Trophoblast cell (in vitro differentiated cells and primary cell): ENCODE measurements at regions not wholly inside any gene's neighbourhood (a gene's known extent, or its start where the extent isn't known, plus 50 kb on each side); places are given as distances from the start of the nearest gene placed in this dataset.

Experiments used
- DNase-seq, 2 donors: peaks; one replicate each; pipeline ENCODE4 v3.0.0-alpha.2; 2016
- H2AFZ ChIP-seq: 2 replicates; pipeline ENCODE4 v1.6.1; 2013; ENCODE audit warnings: low read length, moderate library complexity, mild to moderate bottlenecking; ENCODE audit not compliant: insufficient read depth, poor library complexity
- H2AK5ac ChIP-seq: 2 replicates; pipeline ENCODE4 v1.6.1; 2013; ENCODE audit warnings: mild to moderate bottlenecking, low read length
- H2BK120ac ChIP-seq: 2 replicates; pipeline ENCODE4 v1.6.1; 2013; ENCODE audit warnings: low read length, mild to moderate bottlenecking, moderate library complexity; ENCODE audit not compliant: insufficient read depth, poor library complexity
- H2BK12ac ChIP-seq: 2 replicates; pipeline ENCODE4 v1.6.1; 2013; ENCODE audit warnings: mild to moderate bottlenecking, low read length, moderate library complexity
- H2BK5ac ChIP-seq: 2 replicates; pipeline ENCODE4 v1.6.1; 2013; ENCODE audit warnings: low read length, low read depth, moderate library complexity, mild to moderate bottlenecking; ENCODE audit not compliant: poor library complexity
- H3K14ac ChIP-seq: 2 replicates; pipeline ENCODE4 v1.6.1; 2013; ENCODE audit warnings: mild to moderate bottlenecking, low read length
- H3K18ac ChIP-seq: 2 replicates; pipeline ENCODE4 v1.6.1; 2013; ENCODE audit warnings: mild to moderate bottlenecking, low read length
- H3K23ac ChIP-seq: 2 replicates; pipeline ENCODE4 v1.6.1; 2013; ENCODE audit warnings: low read length
- H3K27ac ChIP-seq: 2 replicates; pipeline ENCODE4 v1.5.1; 2013; ENCODE audit warnings: low read depth, mild to moderate bottlenecking, inconsistent platforms, low read length, moderate library complexity
- H3K27me3 ChIP-seq: 2 replicates; pipeline ENCODE4 v1.6.1; 2013; ENCODE audit warnings: inconsistent platforms, mild to moderate bottlenecking, low read length, moderate library complexity; ENCODE audit not compliant: insufficient read depth
- H3K36me3 ChIP-seq, 2 experiments: 1 replicate in 1 of 2; 2 replicates in 1 of 2; pipeline ENCODE4 v1.6.1; 2013; ENCODE audit warnings: low read length in 2 of 2, mild to moderate bottlenecking in 2 of 2, moderate library complexity in 1 of 2; ENCODE audit not compliant: insufficient read depth in 2 of 2, control insufficient read depth in 1 of 2
- H3K4ac ChIP-seq: 2 replicates; pipeline ENCODE4 v1.6.1; 2013; ENCODE audit warnings: low read depth, mild to moderate bottlenecking, low read length, moderate library complexity
- H3K4me1 ChIP-seq, 2 experiments: 1 replicate in 1 of 2; 2 replicates in 1 of 2; pipeline ENCODE4 v1.6.1; 2013; ENCODE audit warnings: low read length in 2 of 2, mild to moderate bottlenecking in 2 of 2, moderate library complexity in 1 of 2; ENCODE audit not compliant: insufficient read depth in 2 of 2, control insufficient read depth in 1 of 2
- H3K4me2 ChIP-seq: 2 replicates; pipeline ENCODE4 v1.6.1; 2013; ENCODE audit warnings: inconsistent platforms, mild to moderate bottlenecking, low read length, moderate library complexity
- H3K4me3 ChIP-seq: 2 replicates; pipeline ENCODE4 v1.5.1; 2013; ENCODE audit warnings: mild to moderate bottlenecking, low read depth, low read length, inconsistent platforms
- H3K79me1 ChIP-seq: one replicate; pipeline ENCODE4 v1.6.1; 2013; ENCODE audit warnings: low read length
- H3K79me2 ChIP-seq: 2 replicates; pipeline ENCODE4 v1.6.1; 2013; ENCODE audit warnings: low read length, mild to moderate bottlenecking; ENCODE audit not compliant: control insufficient read depth, insufficient read depth, poor library complexity
- H3K9ac ChIP-seq: 2 replicates; pipeline ENCODE4 v1.6.1; 2013; ENCODE audit warnings: mild to moderate bottlenecking, low read length
- H3K9me3 ChIP-seq: 2 replicates; pipeline ENCODE4 v1.6.1; 2013; ENCODE audit warnings: low read depth, mild to moderate bottlenecking, control low read depth, inconsistent platforms, low read length; ENCODE audit not compliant: insufficient read depth
- H4K12ac ChIP-seq: 2 replicates; pipeline ENCODE4 v1.6.1; 2013; ENCODE audit warnings: low read depth, mild to moderate bottlenecking, low read length, moderate library complexity
- H4K8ac ChIP-seq: 2 replicates; pipeline ENCODE4 v1.6.1; 2013; ENCODE audit warnings: low read depth, mild to moderate bottlenecking, low read length, moderate library complexity
- H4K91ac ChIP-seq: one replicate; pipeline ENCODE4 v1.6.1; 2013; ENCODE audit warnings: low read depth, mild to moderate bottlenecking, low read length, moderate library complexity
- WGBS: extraction: QIAGEN DNeasy Blood & Tissue Kit; methylation state at CpG from one replicate; pipeline ENCODE4 v1.1.7; 2013; ENCODE audit warnings: missing lambda C conversion rate; ENCODE audit not compliant: insufficient read length, insufficient coverage; ENCODE audit errors: extremely low coverage; 5-methylcytosine and 5-hydroxymethylcytosine counted together

DNA sequence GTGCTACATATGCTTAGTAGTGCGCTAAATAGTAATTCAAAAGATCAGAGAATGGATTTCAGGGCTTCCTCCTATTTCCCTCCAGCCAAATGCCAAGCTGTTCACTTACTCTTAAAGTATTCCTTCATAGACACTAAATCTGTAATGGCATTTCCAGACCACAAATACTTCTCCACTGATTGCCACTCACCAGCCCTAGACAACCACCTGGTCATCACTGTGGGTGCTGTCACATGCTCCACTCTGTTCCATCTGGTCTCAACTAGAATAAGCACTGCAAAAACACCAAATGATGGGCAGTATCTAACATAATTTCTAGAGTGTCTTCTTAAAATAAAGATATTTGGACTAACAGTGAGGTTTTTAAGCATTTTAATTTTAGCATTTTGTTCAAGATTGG lies 341.3 kb downstream of the AASDHPPT start:
- H4K8ac ChIP-seq: no peak overlapping the region
- DNase-seq: no peak
- no peak overlapping the region for H3K18ac ChIP-seq
- H2BK12ac ChIP-seq: no peak overlapping the region
- H3K4me1 ChIP-seq: peaks cover 0 to 2% of the 10 kb centered on the region in 2 experiments
- H3K36me3 ChIP-seq: no peaks in the 10 kb centered on the region
- no CpG with 5 or more reads among the region's 1 CpG for WGBS
- no peak overlapping the region for H3K4me3 ChIP-seq
- peaks cover 5% of the 10 kb centered on the region for H3K79me1 ChIP-seq
- no peak overlapping the region for H3K4ac ChIP-seq
- H3K27ac ChIP-seq: no peak overlapping the region
- H2BK120ac ChIP-seq: no peak overlapping the region
- H3K9me3 ChIP-seq: no peaks in the 10 kb centered on the region
- H2AK5ac ChIP-seq: no peak overlapping the region
- no peak overlapping the region for H3K14ac ChIP-seq
- no peak overlapping the region for H3K9ac ChIP-seq
- no peak overlapping the region for H3K23ac ChIP-seq
- no peak overlapping the region for H3K4me2 ChIP-seq
- H4K91ac ChIP-seq: no peak overlapping the region
- H3K79me2 ChIP-seq: no peaks in the 10 kb centered on the region
- H4K12ac ChIP-seq: no peak overlapping the region
- no peak overlapping the region for H2AFZ ChIP-seq
- no peaks in the 10 kb centered on the region for H3K27me3 ChIP-seq
- H2BK5ac ChIP-seq: no peak overlapping the region

DNA sequence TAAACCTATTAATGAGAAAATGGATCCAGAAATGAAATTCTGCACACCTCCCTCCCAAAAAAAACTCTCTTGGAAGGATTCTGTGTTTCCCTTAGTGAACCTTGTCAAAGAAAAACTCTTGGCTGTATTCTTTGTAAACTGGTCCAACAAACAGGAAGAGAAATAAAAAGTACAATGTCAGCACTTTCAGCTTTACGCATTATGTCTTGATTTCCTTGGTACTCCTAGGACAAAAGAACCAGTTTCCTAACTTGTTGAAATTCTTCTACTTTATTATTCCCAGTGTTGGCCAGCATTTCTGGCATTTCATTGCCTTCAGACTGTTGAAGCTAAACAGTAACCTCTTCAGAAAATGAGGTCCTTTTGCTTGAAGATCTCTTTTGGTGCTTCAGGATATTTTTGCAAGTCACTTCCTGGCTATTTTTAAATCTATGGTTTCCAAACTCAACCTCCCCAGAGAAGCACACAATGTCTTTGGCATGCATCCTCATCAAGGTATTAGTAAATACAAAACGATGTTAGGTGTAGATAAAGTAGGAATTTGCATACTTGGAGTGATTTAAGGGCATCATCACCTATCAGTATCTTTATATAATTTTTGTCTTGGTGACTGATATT lies 342.7 kb downstream of the AASDHPPT start:
- Histone ChIP-seq H2BK12ac (no peak overlapping the region), H3K18ac (no peak overlapping the region), H3K9ac (no peak overlapping the region), H3K9me3 (no peaks in the 10 kb centered on the region), H3K27me3 (no peaks in the 10 kb centered on the region), H2BK120ac (no peak overlapping the region), H4K8ac (no peak overlapping the region), H2AFZ (no peak overlapping the region), H3K4me2 (no peak overlapping the region), H3K79me1 (peaks cover 5% of the 10 kb centered on the region), H3K23ac (no peak overlapping the region), H4K91ac (no peak overlapping the region), H4K12ac (no peak overlapping the region), H3K27ac (peak overlapping the region; percentile 50), H2AK5ac (no peak overlapping the region), H3K4ac (no peak overlapping the region), H3K36me3 (no peaks in the 10 kb centered on the region), H3K4me1 (peaks cover 0 to 5% of the 10 kb centered on the region in 2 experiments), H2BK5ac (no peak overlapping the region), H3K14ac (no peak overlapping the region), H3K79me2 (no peaks in the 10 kb centered on the region), H3K4me3 (no peak overlapping the region)
- WGBS: no CpG with 5 or more reads among the region's 2 CpGs
- DNase-seq: peak; percentile 35 to 88

DNA sequence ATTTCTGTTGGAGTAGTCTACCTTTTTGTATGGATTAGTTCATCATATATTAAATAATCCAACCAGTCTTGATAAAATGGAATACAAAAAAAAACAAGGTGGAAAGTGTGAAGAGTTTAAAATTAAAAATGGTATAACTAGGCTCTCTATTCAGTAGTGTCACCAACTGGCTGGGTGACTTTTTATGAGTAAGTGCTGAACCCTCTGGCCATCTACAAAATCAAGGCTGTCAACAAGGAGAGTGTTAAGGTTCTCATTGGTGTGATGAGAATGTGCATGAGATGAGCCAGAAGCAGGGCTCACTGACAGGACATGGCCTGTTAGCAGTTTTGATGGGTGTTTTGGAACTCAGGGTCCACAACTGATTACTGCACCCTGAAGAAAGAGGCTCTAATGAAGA lies 343.2 kb downstream of the AASDHPPT start:
- Histone ChIP-seq H3K36me3 (no peaks in the 10 kb centered on the region), H3K79me2 (no peaks in the 10 kb centered on the region), H3K4me2 (no peak overlapping the region), H4K91ac (no peak overlapping the region), H2AFZ (no peak overlapping the region), H3K27ac (no peak overlapping the region), H3K23ac (no peak overlapping the region), H2AK5ac (no peak overlapping the region), H4K8ac (no peak overlapping the region), H3K9me3 (no peaks in the 10 kb centered on the region), H4K12ac (no peak overlapping the region), H3K4me3 (no peak overlapping the region), H3K4ac (no peak overlapping the region), H3K14ac (no peak overlapping the region), H3K27me3 (no peaks in the 10 kb centered on the region), H2BK5ac (no peak overlapping the region), H3K4me1 (peaks cover 0 to 5% of the 10 kb centered on the region in 2 experiments), H3K9ac (no peak overlapping the region), H2BK120ac (no peak overlapping the region), H2BK12ac (peak overlapping the region; percentile 19), H3K79me1 (peaks cover 5% of the 10 kb centered on the region), H3K18ac (no peak overlapping the region)
- peak; percentile 53 to 74 for DNase-seq

DNA sequence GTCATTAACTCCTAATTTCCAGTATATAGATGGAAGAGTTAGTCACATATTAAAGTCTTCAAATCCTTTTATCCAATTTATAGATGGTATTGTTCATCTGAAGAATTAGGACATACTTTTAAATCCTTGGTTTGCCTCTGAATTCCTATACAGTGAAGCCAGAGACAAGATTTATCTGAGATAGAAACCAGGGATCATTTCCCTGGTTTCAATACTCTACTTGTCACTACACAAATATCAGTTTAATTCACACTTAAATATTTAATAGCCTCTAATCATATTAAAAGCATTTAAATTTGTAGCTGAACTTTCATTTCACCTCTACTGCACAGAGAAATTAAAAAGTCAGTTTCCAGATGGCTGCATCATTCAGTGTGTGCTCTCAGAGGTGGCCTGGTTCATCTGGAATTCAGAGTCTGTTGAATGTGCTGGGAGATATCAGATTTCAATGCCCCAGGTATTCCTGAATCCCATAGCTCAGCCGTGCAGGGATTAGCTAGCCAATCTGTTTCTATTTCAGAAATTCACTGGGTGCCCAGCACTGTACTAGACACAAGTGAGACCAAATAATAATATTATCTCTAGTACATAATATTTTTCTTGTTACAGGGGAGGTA lies 344.3 kb downstream of the AASDHPPT start:
- no CpG with 5 or more reads among the region's 1 CpG for WGBS
- no peak overlapping the region for H2AFZ ChIP-seq
- H2BK120ac ChIP-seq: no peak overlapping the region
- no peak overlapping the region for H4K91ac ChIP-seq
- H3K14ac ChIP-seq: no peak overlapping the region
- peak in 1 of 2 donors; percentile 29 for DNase-seq
- H3K9me3 ChIP-seq: no peaks in the 10 kb centered on the region
- no peak overlapping the region for H3K27ac ChIP-seq
- no peak overlapping the region for H3K18ac ChIP-seq
- H4K8ac ChIP-seq: no peak overlapping the region
- peaks cover 0 to 5% of the 10 kb centered on the region in 2 experiments for H3K4me1 ChIP-seq
- H3K4me2 ChIP-seq: no peak overlapping the region
- no peak overlapping the region for H2BK12ac ChIP-seq
- H3K79me2 ChIP-seq: no peaks in the 10 kb centered on the region
- no peak overlapping the region for H3K4ac ChIP-seq
- no peak overlapping the region for H4K12ac ChIP-seq
- H3K79me1 ChIP-seq: peaks cover 5% of the 10 kb centered on the region
- no peaks in the 10 kb centered on the region for H3K27me3 ChIP-seq
- no peak overlapping the region for H2AK5ac ChIP-seq
- no peaks in the 10 kb centered on the region for H3K36me3 ChIP-seq
- H2BK5ac ChIP-seq: no peak overlapping the region
- H3K4me3 ChIP-seq: no peak overlapping the region
- no peak overlapping the region for H3K9ac ChIP-seq
- H3K23ac ChIP-seq: no peak overlapping the region
